ENCODE measurements at regions not wholly inside any gene's neighbourhood (a gene's known extent, or its start where the extent isn't known, plus 50 kb on each side); places are given as distances from the start of the nearest gene placed in this dataset.

- TF ChIP-seq SUZ12 (IDR thresholded peaks at IDR 0.05; ENCODE audit: extremely low read depth, insufficient read depth, insufficient read length) (no peak), ZNF274 (IDR thresholded peaks at IDR 0.05; ENCODE audit: low read depth, low read length) (no peak), YY1 (IDR thresholded peaks at IDR 0.05; ENCODE audit: insufficient read depth, insufficient read length) (no peak)
Measured at GRCh38 chr13:62019858-62020257, 604.2 kb upstream of the PCDH20 start.
